Endothelial cell of umbilical vein (primary cell): ENCODE measurements at regions not wholly inside any gene's neighbourhood (a gene's known extent, or its start where the extent isn't known, plus 50 kb on each side); places are given as distances from the start of the nearest gene placed in this dataset.

Experiments used
- CTCF ChIP-seq, 2 donors: IDR thresholded peaks; 1 replicate in 1 of 2; 2 replicates in 1 of 2; pipeline ENCODE4 v1.5.1; 2011; ENCODE audit warnings: low read length in 2 of 2, mild to moderate bottlenecking in 2 of 2, moderate library complexity in 2 of 2, control low read depth in 1 of 2, inconsistent platforms in 1 of 2, low read depth in 1 of 2; ENCODE audit not compliant: insufficient read depth in 1 of 2; ENCODE audit errors: extremely low read depth in 1 of 2
- EZH2 ChIP-seq: IDR thresholded peaks from 2 replicates; pipeline ENCODE4 v1.6.1; 2012; ENCODE audit warnings: borderline replicate concordance, low read depth, mild to moderate bottlenecking, moderate library complexity, low read length, inconsistent platforms; ENCODE audit not compliant: severe bottlenecking
- POLR2AphosphoS5 ChIP-seq: IDR thresholded peaks from 2 replicates; pipeline ENCODE4 v1.6.1; 2012; ENCODE audit warnings: low read depth, mild to moderate bottlenecking, control low read depth, low read length, moderate library complexity; ENCODE audit not compliant: insufficient read depth

DNA sequence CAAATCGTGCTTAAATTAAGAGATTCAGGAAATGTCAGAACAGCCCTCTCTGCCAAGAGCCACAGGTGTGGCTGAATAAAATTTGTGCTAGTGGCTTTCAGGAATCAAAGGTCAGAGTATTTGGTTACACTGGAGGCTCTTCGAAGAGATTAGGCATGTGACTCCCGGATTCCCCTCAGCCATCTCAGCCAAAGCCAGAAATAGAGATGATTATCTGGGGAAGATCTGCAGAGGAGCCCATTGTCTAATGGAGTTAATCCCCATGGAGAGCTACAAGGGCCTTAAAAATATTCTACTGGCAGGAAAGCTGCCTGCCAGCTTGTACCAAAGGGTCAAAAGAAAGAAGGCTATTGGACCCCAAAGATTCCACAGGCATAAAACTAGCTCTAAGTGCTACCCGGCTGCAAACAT lies 1259.5 kb downstream of the TBC1D22A start:
- no peak for TF ChIP-seq CTCF (IDR thresholded peaks at IDR 0.05; ENCODE audit: extremely low read depth in 1 of 2, insufficient read depth in 1 of 2, low read depth in 1 of 2, low read length in 2 of 2)
- no peak for TF ChIP-seq POLR2AphosphoS5
- TF ChIP-seq EZH2, result no peak
